ENCODE measurements at regions not wholly inside any gene's neighbourhood (a gene's known extent, or its start where the extent isn't known, plus 50 kb on each side); places are given as distances from the start of the nearest gene placed in this dataset.

DNA sequence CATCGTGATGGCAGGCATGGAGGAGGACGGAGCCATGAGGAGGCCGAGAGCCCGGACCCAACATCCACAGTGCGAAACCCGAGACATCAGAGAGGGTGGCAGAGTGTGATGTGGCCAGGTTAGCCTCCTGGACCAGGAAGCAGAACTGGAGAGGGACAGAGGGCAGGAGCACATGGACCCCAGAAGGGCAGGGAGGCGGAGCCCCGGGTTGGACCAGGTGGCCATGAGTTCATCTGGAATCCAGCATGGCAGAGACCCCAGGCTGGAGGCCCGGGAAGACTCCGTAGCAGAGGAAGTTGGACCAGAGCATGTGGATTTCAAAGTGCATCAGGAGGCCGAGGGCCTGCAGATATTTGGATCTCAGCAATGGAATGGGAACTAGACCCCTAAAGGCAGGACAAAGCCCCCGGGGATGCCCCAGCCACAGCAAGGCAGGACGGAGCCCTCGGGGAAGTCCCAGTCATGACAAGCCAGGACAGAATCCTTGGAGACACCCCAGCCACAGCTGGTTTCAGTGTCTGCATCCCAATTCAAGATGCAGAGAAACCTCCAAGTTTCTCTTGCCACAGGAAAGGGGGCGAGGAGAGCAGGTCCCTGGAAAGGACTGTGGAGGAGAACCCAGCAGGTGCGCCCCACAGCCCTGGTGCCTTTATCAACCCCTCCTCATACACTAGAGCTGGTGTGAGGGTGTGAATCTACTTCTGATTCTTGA, 1393.4 kb downstream of the BRD1 start:
- TF ChIP-seq POLR2AphosphoS5 (IDR thresholded peaks at IDR 0.05) (no peak), POLR2A (IDR thresholded peaks at IDR 0.05) (no peak)
- TF ChIP-seq, protein P1, sequence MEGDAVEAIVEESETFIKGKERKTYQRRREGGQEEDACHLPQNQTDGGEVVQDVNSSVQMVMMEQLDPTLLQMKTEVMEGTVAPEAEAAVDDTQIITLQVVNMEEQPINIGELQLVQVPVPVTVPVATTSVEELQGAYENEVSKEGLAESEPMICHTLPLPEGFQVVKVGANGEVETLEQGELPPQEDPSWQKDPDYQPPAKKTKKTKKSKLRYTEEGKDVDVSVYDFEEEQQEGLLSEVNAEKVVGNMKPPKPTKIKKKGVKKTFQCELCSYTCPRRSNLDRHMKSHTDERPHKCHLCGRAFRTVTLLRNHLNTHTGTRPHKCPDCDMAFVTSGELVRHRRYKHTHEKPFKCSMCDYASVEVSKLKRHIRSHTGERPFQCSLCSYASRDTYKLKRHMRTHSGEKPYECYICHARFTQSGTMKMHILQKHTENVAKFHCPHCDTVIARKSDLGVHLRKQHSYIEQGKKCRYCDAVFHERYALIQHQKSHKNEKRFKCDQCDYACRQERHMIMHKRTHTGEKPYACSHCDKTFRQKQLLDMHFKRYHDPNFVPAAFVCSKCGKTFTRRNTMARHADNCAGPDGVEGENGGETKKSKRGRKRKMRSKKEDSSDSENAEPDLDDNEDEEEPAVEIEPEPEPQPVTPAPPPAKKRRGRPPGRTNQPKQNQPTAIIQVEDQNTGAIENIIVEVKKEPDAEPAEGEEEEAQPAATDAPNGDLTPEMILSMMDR (IDR thresholded peaks at IDR 0.05) = no peak
